Panc1 (cell line): ENCODE measurements at regions not wholly inside any gene's neighbourhood (a gene's known extent, or its start where the extent isn't known, plus 50 kb on each side); places are given as distances from the start of the nearest gene placed in this dataset.

Experiments
- ATAC-seq: fragments of 200-7000 bp; cut with Tn5 transposase; 2 replicates; pipeline ENCODE4 v1.9.1; 2020; ENCODE audit warnings: mild to moderate bottlenecking, moderate library complexity
- BruUV-seq: library from RNA; stranded (reverse); fragments of 400-500 nt; replicated peaks from 2 replicates; lab custom pipeline; 2021; lab: Mats Ljungman, UMichigan
- CTCF ChIA-PET: fragments of 300-600 bp; sonication (Branson Sonifier 250); formaldehyde crosslinking; loops from one replicate; lab custom pipeline; 2022; ENCODE audit warnings: antibody characterized with exemption; lab: Charles Lee
- POLR2A ChIA-PET: fragments of 300-600 bp; sonication (Branson Sonifier 250); formaldehyde crosslinking; loops from one replicate; lab custom pipeline; 2022; ENCODE audit warnings: antibody characterized with exemption; lab: Charles Lee
- DNase-seq: peaks from one replicate; pipeline ENCODE4 v3.0.0-alpha.2; 2010; ENCODE audit warnings: low read depth, low spot score
- H3K27ac ChIP-seq: 2 replicates; pipeline ENCODE4 v1.5.1; 2011; ENCODE audit warnings: mild to moderate bottlenecking, low read length, inconsistent platforms
- H3K27me3 ChIP-seq: fragments of 200-500 bp; sonication (Bioruptor generic); 2 replicates; pipeline ENCODE4 v1.6.0; 2014; ENCODE audit warnings: low read length, inconsistent platforms; ENCODE audit not compliant: control insufficient read depth, insufficient read depth
- H3K36me3 ChIP-seq: fragments of 200-500 bp; sonication (Bioruptor generic); 2 replicates; pipeline ENCODE4 v1.5.1; 2014; ENCODE audit warnings: inconsistent platforms, mild to moderate bottlenecking, low read length, moderate library complexity; ENCODE audit not compliant: control insufficient read depth, insufficient read depth
- H3K4me1 ChIP-seq: 2 replicates; pipeline ENCODE4 v1.5.1; 2011; ENCODE audit warnings: inconsistent platforms, mild to moderate bottlenecking, low read length, moderate library complexity; ENCODE audit not compliant: control insufficient read depth, insufficient read depth
- H3K4me3 ChIP-seq, 2 experiments: 2 replicates each; pipeline ENCODE4 v1.5.1; 2011 to 2012; ENCODE audit warnings: low read depth in 2 of 2, low read length in 2 of 2, mild to moderate bottlenecking in 2 of 2, inconsistent platforms in 1 of 2, moderate library complexity in 1 of 2
- H3K9me3 ChIP-seq: fragments of 200-500 bp; sonication (Bioruptor generic); 2 replicates; pipeline ENCODE4 v1.5.1; 2014; ENCODE audit warnings: low read depth, mild to moderate bottlenecking, inconsistent platforms, low read length, moderate library complexity; ENCODE audit not compliant: control insufficient read depth, insufficient read depth
- POLR2AphosphoS5 ChIP-seq: IDR thresholded peaks from 2 replicates; pipeline ENCODE4 v1.6.1; 2012; ENCODE audit warnings: mild to moderate bottlenecking, low read depth, low read length, moderate library complexity
- SIN3A ChIP-seq: IDR thresholded peaks from 2 replicates; pipeline ENCODE4 v1.6.1; 2012; ENCODE audit warnings: low read depth, mild to moderate bottlenecking, low read length, moderate library complexity, borderline replicate concordance; ENCODE audit not compliant: insufficient read depth
- TCF7L2 ChIP-seq: IDR thresholded peaks from 2 replicates; pipeline ENCODE4 v1.6.1; 2011; ENCODE audit warnings: mild to moderate bottlenecking, low read depth, low read length, inconsistent platforms
- in situ Hi-C: cut with HindIII; loops from 2 replicates; pipeline ENCODE4 v1.10.0; 2016; ENCODE audit warnings: low sequenced_read_pairs, low pct_unique_long_range_greater_than_20kb
- intact Hi-C: fragments of 100-400 bp; cut with micrococcal nuclease; formaldehyde crosslinking; loops from one replicate; pipeline ENCODE4 v1.10.0; 2022; ENCODE audit not compliant: unreplicated experiment
- TF ChIP-seq, protein P1 (sequence below): fragments of 450-650 bp; IDR thresholded peaks from 2 replicates; pipeline ENCODE4 v1.5.1; 2017; ENCODE audit warnings: mild to moderate bottlenecking
- TF ChIP-seq, protein P2 (sequence below), 2 experiments: IDR thresholded peaks; 2 replicates each; pipeline ENCODE4 v1.6.1; 2011 to 2012; ENCODE audit warnings: low read depth in 2 of 2, control low read depth in 1 of 2, low read length in 1 of 2, mild to moderate bottlenecking in 1 of 2, moderate library complexity in 1 of 2; ENCODE audit not compliant: insufficient read depth in 1 of 2

DNA sequence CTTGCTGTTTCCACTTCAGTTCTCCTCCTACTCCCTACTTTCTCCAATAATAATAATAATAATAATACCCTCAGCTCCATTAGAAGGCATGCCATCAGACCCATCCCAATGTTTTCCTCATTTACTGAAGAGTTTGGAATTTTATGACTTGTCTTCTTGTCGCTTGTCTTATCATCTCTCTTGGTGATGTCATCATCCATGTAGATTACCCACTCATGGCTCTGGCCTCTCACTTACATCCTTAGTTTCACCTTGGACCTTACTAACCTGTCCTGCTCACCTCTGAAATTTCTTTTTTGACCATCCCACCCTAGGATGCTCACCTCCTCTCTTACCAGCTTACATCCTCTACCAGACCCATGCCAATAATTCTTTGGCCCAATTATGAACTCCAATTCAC lies 329.3 kb downstream of the ACTL7B start:
- Histone ChIP-seq H3K27me3 (no peaks in the 10 kb centered on the region), H3K4me3 (no peak overlapping the region), H3K4me1 (no peaks in the 10 kb centered on the region), H3K27ac (no peak overlapping the region), H3K36me3 (no peaks in the 10 kb centered on the region), H3K9me3 (no peaks in the 10 kb centered on the region)
- ChIA-PET CTCF (no interaction called here), POLR2A (no interaction called here)
- no TSS peak for BruUV-seq
- DNase-seq (no peak), ATAC-seq (no peak)
- in situ Hi-C loops: no loop called here
- intact Hi-C loops: no loop called here
- TF ChIP-seq, protein P1, sequence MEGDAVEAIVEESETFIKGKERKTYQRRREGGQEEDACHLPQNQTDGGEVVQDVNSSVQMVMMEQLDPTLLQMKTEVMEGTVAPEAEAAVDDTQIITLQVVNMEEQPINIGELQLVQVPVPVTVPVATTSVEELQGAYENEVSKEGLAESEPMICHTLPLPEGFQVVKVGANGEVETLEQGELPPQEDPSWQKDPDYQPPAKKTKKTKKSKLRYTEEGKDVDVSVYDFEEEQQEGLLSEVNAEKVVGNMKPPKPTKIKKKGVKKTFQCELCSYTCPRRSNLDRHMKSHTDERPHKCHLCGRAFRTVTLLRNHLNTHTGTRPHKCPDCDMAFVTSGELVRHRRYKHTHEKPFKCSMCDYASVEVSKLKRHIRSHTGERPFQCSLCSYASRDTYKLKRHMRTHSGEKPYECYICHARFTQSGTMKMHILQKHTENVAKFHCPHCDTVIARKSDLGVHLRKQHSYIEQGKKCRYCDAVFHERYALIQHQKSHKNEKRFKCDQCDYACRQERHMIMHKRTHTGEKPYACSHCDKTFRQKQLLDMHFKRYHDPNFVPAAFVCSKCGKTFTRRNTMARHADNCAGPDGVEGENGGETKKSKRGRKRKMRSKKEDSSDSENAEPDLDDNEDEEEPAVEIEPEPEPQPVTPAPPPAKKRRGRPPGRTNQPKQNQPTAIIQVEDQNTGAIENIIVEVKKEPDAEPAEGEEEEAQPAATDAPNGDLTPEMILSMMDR: no peak
- TF ChIP-seq SIN3A: no peak
- TF ChIP-seq TCF7L2: no peak
- TF ChIP-seq POLR2AphosphoS5: no peak
- TF ChIP-seq, protein P2, sequence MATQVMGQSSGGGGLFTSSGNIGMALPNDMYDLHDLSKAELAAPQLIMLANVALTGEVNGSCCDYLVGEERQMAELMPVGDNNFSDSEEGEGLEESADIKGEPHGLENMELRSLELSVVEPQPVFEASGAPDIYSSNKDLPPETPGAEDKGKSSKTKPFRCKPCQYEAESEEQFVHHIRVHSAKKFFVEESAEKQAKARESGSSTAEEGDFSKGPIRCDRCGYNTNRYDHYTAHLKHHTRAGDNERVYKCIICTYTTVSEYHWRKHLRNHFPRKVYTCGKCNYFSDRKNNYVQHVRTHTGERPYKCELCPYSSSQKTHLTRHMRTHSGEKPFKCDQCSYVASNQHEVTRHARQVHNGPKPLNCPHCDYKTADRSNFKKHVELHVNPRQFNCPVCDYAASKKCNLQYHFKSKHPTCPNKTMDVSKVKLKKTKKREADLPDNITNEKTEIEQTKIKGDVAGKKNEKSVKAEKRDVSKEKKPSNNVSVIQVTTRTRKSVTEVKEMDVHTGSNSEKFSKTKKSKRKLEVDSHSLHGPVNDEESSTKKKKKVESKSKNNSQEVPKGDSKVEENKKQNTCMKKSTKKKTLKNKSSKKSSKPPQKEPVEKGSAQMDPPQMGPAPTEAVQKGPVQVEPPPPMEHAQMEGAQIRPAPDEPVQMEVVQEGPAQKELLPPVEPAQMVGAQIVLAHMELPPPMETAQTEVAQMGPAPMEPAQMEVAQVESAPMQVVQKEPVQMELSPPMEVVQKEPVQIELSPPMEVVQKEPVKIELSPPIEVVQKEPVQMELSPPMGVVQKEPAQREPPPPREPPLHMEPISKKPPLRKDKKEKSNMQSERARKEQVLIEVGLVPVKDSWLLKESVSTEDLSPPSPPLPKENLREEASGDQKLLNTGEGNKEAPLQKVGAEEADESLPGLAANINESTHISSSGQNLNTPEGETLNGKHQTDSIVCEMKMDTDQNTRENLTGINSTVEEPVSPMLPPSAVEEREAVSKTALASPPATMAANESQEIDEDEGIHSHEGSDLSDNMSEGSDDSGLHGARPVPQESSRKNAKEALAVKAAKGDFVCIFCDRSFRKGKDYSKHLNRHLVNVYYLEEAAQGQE (IDR thresholded peaks at IDR 0.05; ENCODE audit: insufficient read depth in 1 of 2, low read depth in 2 of 2, low read length in 1 of 2): no peak

DNA sequence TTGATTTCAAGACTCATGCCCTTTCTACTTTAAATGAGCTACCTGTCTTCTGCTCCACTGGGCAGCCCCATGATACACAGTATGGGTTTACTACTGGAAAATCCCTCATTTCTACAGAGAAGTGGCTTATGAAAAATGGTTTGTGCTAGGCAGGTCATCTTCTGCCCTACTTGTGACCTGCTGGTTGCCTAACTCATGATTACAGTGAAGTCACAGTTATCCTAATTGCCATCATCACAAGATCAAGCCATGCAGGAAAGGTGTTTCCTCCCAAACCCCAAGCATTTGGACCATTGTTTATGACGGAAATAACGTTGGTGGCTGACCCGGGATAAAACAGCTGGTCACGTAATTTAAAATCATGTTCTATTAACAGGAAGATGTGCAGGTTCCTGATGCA lies 330.6 kb downstream of the ACTL7B start:
- no peaks in the 10 kb centered on the region for H3K36me3 ChIP-seq
- ChIA-PET CTCF (no interaction called here), POLR2A (no interaction called here)
- TF ChIP-seq, protein P1: no peak
- H3K4me1 ChIP-seq: no peaks in the 10 kb centered on the region
- BruUV-seq: no TSS peak
- in situ Hi-C loops: no loop called here
- no peak for ATAC-seq
- intact Hi-C loops: no loop called here
- H3K27ac ChIP-seq: no peak overlapping the region
- no peak for DNase-seq
- H3K4me3 ChIP-seq: no peak overlapping the region
- H3K9me3 ChIP-seq: no peaks in the 10 kb centered on the region
- no peaks in the 10 kb centered on the region for H3K27me3 ChIP-seq
